C4-2B (cell line): ENCODE measurements at regions not wholly inside any gene's neighbourhood (a gene's known extent, or its start where the extent isn't known, plus 50 kb on each side); places are given as distances from the start of the nearest gene placed in this dataset.

Source experiments
- CTCF ChIP-seq: fragments of 450-650 bp; conservative IDR thresholded peaks from 2 replicates; pipeline ENCODE4 v1.5.1; 2017; ENCODE audit warnings: mild to moderate bottlenecking
- ZFX ChIP-seq: fragments of 450-650 bp; IDR thresholded peaks from 2 replicates; pipeline ENCODE4 v1.6.1; 2017

GRCh38 chrX:96383428-96383827 lies 301.2 kb upstream of the DIAPH2 start:
- TF ChIP-seq CTCF, result no peak
- TF ChIP-seq ZFX, result no peak
